ENCODE measurements at regions not wholly inside any gene's neighbourhood (a gene's known extent, or its start where the extent isn't known, plus 50 kb on each side); places are given as distances from the start of the nearest gene placed in this dataset.

DNA sequence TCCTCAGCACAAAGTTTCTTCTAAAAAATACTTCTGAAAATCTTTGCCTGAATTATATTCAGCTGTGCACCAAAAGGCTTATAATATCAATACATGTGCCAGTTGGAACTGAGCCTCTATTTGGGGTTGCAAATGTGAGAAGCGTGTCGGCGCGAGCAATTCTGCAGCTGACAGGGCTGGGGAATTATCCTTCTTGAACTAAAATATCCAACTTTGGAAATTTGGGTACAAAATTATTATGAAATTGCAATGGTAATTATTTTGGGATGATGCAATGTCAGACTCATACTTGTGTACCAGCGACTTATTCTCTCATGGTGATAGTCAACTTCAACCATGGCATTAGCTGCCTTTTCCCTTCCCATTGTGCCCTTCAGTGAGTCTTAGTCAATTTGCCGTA is 507.0 kb upstream of the KLF6 start:
- no TSS peak for BruUV-seq (replicated peaks)
- CTCF ChIA-PET = no interaction called here
- no peaks in the 10 kb centered on the region for H3K27me3 Mint-ChIP-seq (ENCODE audit: unreplicated experiment)
- H3K36me3 Mint-ChIP-seq (ENCODE audit: insufficient read depth, unreplicated experiment) = no peaks in the 10 kb centered on the region
- no peak overlapping the region for H3K4me3 Mint-ChIP-seq (ENCODE audit: low read depth, unreplicated experiment)
- intact Hi-C loops (cut with micrococcal nuclease; ENCODE audit: unreplicated experiment) = no loop called here
- TF ChIP-seq, protein P1, sequence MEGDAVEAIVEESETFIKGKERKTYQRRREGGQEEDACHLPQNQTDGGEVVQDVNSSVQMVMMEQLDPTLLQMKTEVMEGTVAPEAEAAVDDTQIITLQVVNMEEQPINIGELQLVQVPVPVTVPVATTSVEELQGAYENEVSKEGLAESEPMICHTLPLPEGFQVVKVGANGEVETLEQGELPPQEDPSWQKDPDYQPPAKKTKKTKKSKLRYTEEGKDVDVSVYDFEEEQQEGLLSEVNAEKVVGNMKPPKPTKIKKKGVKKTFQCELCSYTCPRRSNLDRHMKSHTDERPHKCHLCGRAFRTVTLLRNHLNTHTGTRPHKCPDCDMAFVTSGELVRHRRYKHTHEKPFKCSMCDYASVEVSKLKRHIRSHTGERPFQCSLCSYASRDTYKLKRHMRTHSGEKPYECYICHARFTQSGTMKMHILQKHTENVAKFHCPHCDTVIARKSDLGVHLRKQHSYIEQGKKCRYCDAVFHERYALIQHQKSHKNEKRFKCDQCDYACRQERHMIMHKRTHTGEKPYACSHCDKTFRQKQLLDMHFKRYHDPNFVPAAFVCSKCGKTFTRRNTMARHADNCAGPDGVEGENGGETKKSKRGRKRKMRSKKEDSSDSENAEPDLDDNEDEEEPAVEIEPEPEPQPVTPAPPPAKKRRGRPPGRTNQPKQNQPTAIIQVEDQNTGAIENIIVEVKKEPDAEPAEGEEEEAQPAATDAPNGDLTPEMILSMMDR (IDR thresholded peaks at IDR 0.05; ENCODE audit: unreplicated experiment) = no peak
- DNase-seq = no peak
- H3K27ac Mint-ChIP-seq (ENCODE audit: unreplicated experiment) = no peak overlapping the region
- H3K9me3 Mint-ChIP-seq (ENCODE audit: low read depth, unreplicated experiment) = no peaks in the 10 kb centered on the region
- no peaks in the 10 kb centered on the region for H3K4me1 Mint-ChIP-seq (ENCODE audit: low read depth, unreplicated experiment)

DNA sequence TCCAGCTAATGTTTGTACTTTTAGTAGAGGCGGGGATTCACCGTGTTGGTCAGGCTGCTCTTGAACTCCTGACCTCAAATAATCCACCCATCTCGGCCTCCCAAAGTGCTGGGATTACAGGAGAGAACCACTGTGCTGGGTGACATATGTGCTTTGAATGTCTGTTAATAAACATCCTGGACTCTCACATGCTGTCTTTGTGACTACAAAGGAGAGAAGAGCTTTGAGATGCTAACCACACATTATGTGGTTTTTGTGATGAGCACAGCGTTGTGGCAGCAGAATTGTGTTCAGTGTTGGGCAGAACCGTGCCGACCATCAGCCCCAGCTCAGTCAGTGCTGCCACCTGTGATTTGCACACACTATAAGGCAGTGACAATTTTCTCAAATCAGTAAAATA is 500.1 kb upstream of the KLF6 start:
- TF ChIP-seq, protein P1 (IDR thresholded peaks at IDR 0.05; ENCODE audit: unreplicated experiment) = no peak
- Mint-ChIP-seq H3K4me1 (ENCODE audit: low read depth, unreplicated experiment) (peaks cover 23% of the 10 kb centered on the region), H3K27ac (ENCODE audit: unreplicated experiment) (no peak overlapping the region), H3K36me3 (ENCODE audit: insufficient read depth, unreplicated experiment) (peaks cover 5% of the 10 kb centered on the region), H3K27me3 (ENCODE audit: unreplicated experiment) (no peaks in the 10 kb centered on the region), H3K4me3 (ENCODE audit: low read depth, unreplicated experiment) (no peak overlapping the region), H3K9me3 (ENCODE audit: low read depth, unreplicated experiment) (no peaks in the 10 kb centered on the region)
- no TSS peak for BruUV-seq (replicated peaks)
- CTCF ChIA-PET = interaction anchor here (0.6 kb wide), 1 partner anchor 61 kb away, joined by 3 read pairs; no protein-coding TSS in a partner anchor
- DNase-seq = no peak
- intact Hi-C loops (cut with micrococcal nuclease; ENCODE audit: unreplicated experiment) = loop anchor here (10.0 kb wide), 1 partner anchor 480 kb away; no protein-coding TSS in a partner anchor

DNA sequence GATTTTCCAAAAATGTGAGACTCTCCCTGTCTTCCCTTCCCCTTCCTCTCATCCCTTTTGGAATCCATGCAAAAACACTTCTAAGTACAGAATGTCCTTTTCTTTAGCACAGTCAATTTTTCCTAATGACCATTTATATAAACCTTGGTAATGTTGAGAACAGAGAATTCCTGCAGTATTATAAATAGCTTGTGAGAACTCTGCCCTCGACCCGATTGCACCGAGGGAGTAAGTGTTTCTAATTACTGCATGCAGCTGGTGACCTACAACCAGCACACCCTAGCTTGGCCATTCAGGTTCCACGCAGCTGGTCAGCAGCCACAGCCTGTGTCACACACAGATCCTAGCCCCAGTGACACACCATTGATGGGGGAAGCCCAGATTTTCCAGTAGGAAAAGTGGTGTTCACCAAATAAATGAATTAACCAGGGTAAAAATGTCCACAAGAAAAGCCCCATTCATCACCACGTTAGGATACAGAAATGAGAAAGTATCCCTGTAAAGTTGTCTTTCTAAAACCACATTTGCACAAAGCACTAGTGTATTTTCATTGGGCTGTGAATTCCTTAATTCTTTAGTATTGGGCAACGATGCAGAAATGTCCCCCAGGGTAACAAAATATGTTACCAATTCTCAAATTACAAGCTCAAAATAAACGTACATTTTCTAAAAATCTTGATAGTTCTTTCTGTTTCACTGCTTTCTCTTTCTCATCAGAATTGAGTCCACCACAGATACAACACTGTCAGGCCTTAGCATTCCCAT is 499.0 kb upstream of the KLF6 start:
- CTCF ChIA-PET = no interaction called here
- H3K36me3 Mint-ChIP-seq (ENCODE audit: insufficient read depth, unreplicated experiment) = peaks cover 5% of the 10 kb centered on the region
- TF ChIP-seq, protein P1 (IDR thresholded peaks at IDR 0.05; ENCODE audit: unreplicated experiment) = no peak
- H3K4me1 Mint-ChIP-seq (ENCODE audit: low read depth, unreplicated experiment) = peaks cover 34% of the 10 kb centered on the region
- no peak overlapping the region for H3K4me3 Mint-ChIP-seq (ENCODE audit: low read depth, unreplicated experiment)
- H3K27me3 Mint-ChIP-seq (ENCODE audit: unreplicated experiment) = no peaks in the 10 kb centered on the region
- intact Hi-C loops (cut with micrococcal nuclease; ENCODE audit: unreplicated experiment) = loop anchor here (5.0 to 10.0 kb wide), 2 partner anchors 68 to 481 kb away; no protein-coding TSS in a partner anchor
- no TSS peak for BruUV-seq (replicated peaks)
- H3K27ac Mint-ChIP-seq (ENCODE audit: unreplicated experiment) = no peak overlapping the region
- H3K9me3 Mint-ChIP-seq (ENCODE audit: low read depth, unreplicated experiment) = no peaks in the 10 kb centered on the region
- no peak for DNase-seq

DNA sequence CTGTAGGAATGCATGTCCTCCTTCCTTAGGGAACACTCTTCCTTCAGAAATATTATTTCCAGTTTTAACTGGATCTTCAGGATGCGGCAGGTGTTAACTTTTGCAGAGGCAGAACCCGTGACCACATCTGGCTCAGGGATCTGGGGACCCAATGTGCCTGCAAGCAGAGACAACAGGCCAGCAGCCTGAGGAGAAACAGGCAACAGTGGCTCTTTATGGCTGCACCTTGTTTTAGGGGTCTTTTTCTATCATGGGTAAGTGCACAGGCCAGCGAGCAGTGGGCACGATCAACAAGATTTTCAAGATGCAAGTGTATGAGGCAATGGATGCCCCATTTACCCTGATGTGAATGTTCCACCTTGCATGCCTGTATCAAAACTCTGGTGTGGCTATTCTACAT is 497.5 kb upstream of the KLF6 start:
- H3K4me1 Mint-ChIP-seq (ENCODE audit: low read depth, unreplicated experiment) = peaks cover 39% of the 10 kb centered on the region
- intact Hi-C loops (cut with micrococcal nuclease; ENCODE audit: unreplicated experiment) = loop anchor here (5.0 to 10.0 kb wide), 2 partner anchors 70 to 482 kb away; no protein-coding TSS in a partner anchor
- H3K27me3 Mint-ChIP-seq (ENCODE audit: unreplicated experiment) = no peaks in the 10 kb centered on the region
- no TSS peak for BruUV-seq (replicated peaks)
- no peaks in the 10 kb centered on the region for H3K9me3 Mint-ChIP-seq (ENCODE audit: low read depth, unreplicated experiment)
- peak overlapping the region; percentile 75 for H3K27ac Mint-ChIP-seq (ENCODE audit: unreplicated experiment)
- CTCF ChIA-PET = no interaction called here
- no peak for DNase-seq
- peaks cover 5% of the 10 kb centered on the region for H3K36me3 Mint-ChIP-seq (ENCODE audit: insufficient read depth, unreplicated experiment)
- no peak overlapping the region for H3K4me3 Mint-ChIP-seq (ENCODE audit: low read depth, unreplicated experiment)
- TF ChIP-seq, protein P1 (IDR thresholded peaks at IDR 0.05; ENCODE audit: unreplicated experiment) = no peak

All from Calu3 (cell line).